ENCODE measurements at regions not wholly inside any gene's neighbourhood (a gene's known extent, or its start where the extent isn't known, plus 50 kb on each side); places are given as distances from the start of the nearest gene placed in this dataset.

DNA sequence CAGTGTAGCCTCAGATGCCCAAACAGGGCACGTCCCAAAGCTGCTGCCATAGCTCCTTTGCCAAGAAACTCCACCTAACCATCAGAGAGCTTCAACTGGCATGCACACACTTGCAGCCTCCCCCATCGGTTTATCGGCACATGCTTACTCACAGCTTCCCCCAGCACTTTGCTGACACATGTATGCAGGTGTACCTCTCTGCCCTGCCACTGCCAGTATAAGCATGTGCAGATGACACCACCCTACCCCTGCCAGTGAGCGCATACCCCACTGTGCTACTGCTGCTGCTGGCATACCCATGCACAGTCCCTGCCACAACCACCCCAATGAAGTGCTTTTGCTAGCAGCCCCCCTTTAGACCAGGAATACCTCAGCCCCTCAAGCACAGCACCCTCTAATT lies 1231.0 kb downstream of the DSC3 start:
- no peak for DNase-seq (ENCODE audit: extremely low read depth, insufficient read length)

DNA sequence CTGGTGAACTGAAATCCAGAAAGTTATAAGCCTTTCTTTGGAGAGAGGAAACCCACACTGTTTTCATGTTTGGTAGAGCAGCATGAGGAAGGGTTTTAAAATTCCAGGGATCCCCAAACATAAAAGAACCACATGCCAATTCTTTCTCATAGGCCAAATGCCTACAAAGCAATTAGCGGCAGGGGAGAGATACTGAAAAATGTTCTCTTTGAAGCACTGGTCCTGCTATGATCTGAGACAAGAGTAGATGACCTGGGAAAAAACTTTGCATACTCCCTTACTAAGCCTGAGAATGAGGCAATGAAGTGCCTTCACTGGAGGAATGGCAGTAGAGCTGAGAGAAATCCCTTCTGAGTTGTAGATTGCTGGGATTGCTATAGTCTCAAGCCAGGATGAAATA lies 1261.7 kb downstream of the DSC3 start:
- DNase-seq (ENCODE audit: extremely low read depth, insufficient read length) = no peak
- H3K27me3 ChIP-seq (replicated peaks; ENCODE audit: control insufficient read depth, insufficient read depth, low read length) = no peaks in the 10 kb centered on the region
- H3K4me3 ChIP-seq (replicated peaks; ENCODE audit: low read depth, low read length) = no peak overlapping the region
- TF ChIP-seq, protein P1, sequence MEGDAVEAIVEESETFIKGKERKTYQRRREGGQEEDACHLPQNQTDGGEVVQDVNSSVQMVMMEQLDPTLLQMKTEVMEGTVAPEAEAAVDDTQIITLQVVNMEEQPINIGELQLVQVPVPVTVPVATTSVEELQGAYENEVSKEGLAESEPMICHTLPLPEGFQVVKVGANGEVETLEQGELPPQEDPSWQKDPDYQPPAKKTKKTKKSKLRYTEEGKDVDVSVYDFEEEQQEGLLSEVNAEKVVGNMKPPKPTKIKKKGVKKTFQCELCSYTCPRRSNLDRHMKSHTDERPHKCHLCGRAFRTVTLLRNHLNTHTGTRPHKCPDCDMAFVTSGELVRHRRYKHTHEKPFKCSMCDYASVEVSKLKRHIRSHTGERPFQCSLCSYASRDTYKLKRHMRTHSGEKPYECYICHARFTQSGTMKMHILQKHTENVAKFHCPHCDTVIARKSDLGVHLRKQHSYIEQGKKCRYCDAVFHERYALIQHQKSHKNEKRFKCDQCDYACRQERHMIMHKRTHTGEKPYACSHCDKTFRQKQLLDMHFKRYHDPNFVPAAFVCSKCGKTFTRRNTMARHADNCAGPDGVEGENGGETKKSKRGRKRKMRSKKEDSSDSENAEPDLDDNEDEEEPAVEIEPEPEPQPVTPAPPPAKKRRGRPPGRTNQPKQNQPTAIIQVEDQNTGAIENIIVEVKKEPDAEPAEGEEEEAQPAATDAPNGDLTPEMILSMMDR (IDR thresholded peaks at IDR 0.05; ENCODE audit: insufficient read depth, low read length, poor library complexity, severe bottlenecking) = no peak
- H3K36me3 ChIP-seq (ENCODE audit: control insufficient read depth, insufficient read depth, low read length) = no peaks in the 10 kb centered on the region

More for the DNA sequence above, 1231.0 kb downstream of the DSC3 start:
- Histone ChIP-seq H3K36me3 (ENCODE audit: control insufficient read depth, insufficient read depth, low read length) (no peaks in the 10 kb centered on the region), H3K4me3 (replicated peaks; ENCODE audit: low read depth, low read length) (no peak overlapping the region), H3K27me3 (replicated peaks; ENCODE audit: control insufficient read depth, insufficient read depth, low read length) (no peaks in the 10 kb centered on the region)
- TF ChIP-seq, protein P1 (IDR thresholded peaks at IDR 0.05; ENCODE audit: insufficient read depth, low read length, poor library complexity, severe bottlenecking) = no peak

DNA sequence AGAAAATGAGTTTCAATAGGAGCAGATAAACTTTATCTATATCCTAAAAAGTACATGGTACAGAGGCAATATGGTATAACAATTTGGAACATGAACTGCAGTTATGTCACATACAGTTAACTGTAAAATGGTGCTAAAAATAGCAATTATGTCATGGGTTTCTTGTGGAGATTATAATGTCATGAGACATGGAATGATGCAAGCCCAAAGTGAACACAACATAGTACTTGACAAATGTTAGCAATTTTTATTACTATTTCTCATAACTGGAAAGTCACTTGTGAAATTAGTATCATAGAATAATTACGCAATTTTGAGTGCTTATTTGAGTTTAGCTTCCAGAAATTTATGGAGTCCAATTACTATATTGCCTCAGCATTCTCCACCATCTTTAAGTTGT lies 1263.4 kb downstream of the DSC3 start:
- H3K36me3 ChIP-seq (ENCODE audit: control insufficient read depth, insufficient read depth, low read length) = no peaks in the 10 kb centered on the region
- H3K27me3 ChIP-seq (replicated peaks; ENCODE audit: control insufficient read depth, insufficient read depth, low read length) = no peaks in the 10 kb centered on the region
- DNase-seq (ENCODE audit: extremely low read depth, insufficient read length) = no peak
- TF ChIP-seq, protein P1 (IDR thresholded peaks at IDR 0.05; ENCODE audit: insufficient read depth, low read length, poor library complexity, severe bottlenecking) = no peak
- H3K4me3 ChIP-seq (replicated peaks; ENCODE audit: low read depth, low read length) = no peak overlapping the region

DNA sequence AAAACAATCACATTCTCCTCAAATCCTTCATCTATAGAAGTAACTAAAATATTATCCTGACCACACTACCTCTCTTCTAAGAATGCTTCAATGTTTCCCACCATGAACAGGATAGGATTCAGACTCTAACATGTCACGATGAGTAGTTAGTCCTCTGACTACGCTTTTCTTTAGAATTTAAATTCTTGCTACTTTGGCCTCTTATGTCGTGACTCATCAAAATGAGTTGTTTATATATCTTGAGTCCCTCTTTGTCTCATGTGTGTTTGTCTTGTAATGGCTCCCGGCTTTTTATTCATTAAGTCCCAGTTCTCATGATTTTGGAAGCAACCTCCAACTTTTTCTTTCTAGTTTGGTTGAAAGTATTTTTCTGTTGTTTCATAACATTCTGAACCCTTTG lies 1289.2 kb downstream of the DSC3 start:
- Histone ChIP-seq H3K27me3 (replicated peaks; ENCODE audit: control insufficient read depth, insufficient read depth, low read length) (no peaks in the 10 kb centered on the region), H3K36me3 (ENCODE audit: control insufficient read depth, insufficient read depth, low read length) (no peaks in the 10 kb centered on the region), H3K4me3 (replicated peaks; ENCODE audit: low read depth, low read length) (no peak overlapping the region)
- DNase-seq (ENCODE audit: extremely low read depth, insufficient read length) = no peak
- TF ChIP-seq, protein P1 (IDR thresholded peaks at IDR 0.05; ENCODE audit: insufficient read depth, low read length, poor library complexity, severe bottlenecking) = no peak

DNA sequence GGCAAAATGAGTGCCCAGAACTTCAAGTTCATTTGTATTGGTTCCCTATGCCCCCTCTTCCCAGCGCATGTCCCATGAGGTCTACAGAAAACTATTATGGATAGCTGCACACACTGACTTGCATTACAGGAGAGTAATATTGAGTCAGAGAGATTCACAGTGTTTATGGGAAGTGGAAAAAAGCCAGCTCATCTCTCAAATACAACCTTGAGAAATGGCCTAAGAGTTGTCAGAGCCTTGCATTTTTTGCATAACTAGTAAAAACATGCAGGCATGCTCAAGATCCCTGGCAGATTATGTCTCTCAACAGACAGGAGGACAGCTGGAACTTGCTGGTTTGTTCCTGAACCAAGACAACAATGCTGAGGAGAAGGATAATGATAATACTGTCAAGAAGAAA lies 1292.8 kb downstream of the DSC3 start:
- TF ChIP-seq, protein P1 (IDR thresholded peaks at IDR 0.05; ENCODE audit: insufficient read depth, low read length, poor library complexity, severe bottlenecking) = no peak
- H3K27me3 ChIP-seq (replicated peaks; ENCODE audit: control insufficient read depth, insufficient read depth, low read length) = no peaks in the 10 kb centered on the region
- no peaks in the 10 kb centered on the region for H3K36me3 ChIP-seq (ENCODE audit: control insufficient read depth, insufficient read depth, low read length)
- no peak overlapping the region for H3K4me3 ChIP-seq (replicated peaks; ENCODE audit: low read depth, low read length)
- DNase-seq (ENCODE audit: extremely low read depth, insufficient read length) = no peak

DNA sequence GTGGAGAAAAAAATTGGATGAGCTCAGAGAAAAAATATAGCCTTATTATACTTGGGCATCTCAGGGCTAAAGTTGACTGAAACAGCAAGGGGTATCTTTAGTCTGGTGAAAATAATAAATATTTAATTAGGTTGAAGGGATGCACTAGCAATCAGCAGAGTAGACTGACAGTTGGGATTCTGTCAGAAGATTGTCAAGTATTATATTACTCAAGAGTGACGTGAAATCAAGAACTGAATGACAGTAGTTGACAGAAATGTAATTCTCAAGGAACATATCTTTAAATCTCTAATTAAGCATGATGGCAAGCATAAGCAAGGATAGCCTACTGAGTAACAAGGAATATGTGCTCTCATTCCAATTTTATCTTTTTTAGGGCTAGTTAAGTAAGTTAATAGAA lies 1301.1 kb downstream of the DSC3 start:
- Histone ChIP-seq H3K27me3 (replicated peaks; ENCODE audit: control insufficient read depth, insufficient read depth, low read length) (no peaks in the 10 kb centered on the region), H3K4me3 (replicated peaks; ENCODE audit: low read depth, low read length) (no peak overlapping the region), H3K36me3 (ENCODE audit: control insufficient read depth, insufficient read depth, low read length) (no peaks in the 10 kb centered on the region)
- DNase-seq (ENCODE audit: extremely low read depth, insufficient read length) = no peak
- TF ChIP-seq, protein P1 (IDR thresholded peaks at IDR 0.05; ENCODE audit: insufficient read depth, low read length, poor library complexity, severe bottlenecking) = no peak
